CD14-positive monocyte (primary cell): ENCODE measurements at regions not wholly inside any gene's neighbourhood (a gene's known extent, or its start where the extent isn't known, plus 50 kb on each side); places are given as distances from the start of the nearest gene placed in this dataset.

Experiments used
- DNase-seq, 3 donors: peaks; one replicate each; pipeline ENCODE4 v3.0.0-alpha.2; 2011 to 2022
- H2AFZ ChIP-seq: 2 replicates; pipeline ENCODE4 v1.6.0; 2012; ENCODE audit warnings: mild to moderate bottlenecking, low read depth, low read length, inconsistent platforms; ENCODE audit not compliant: insufficient read depth, poor library complexity, severe bottlenecking
- H3K27ac ChIP-seq, 2 donors: 1 replicate in 1 of 2; 2 replicates in 1 of 2; pipeline ENCODE4 v1.5.1; 2012 to 2013; ENCODE audit warnings: low read length in 2 of 2, control low read depth in 1 of 2, inconsistent platforms in 1 of 2, low read depth in 1 of 2, mild to moderate bottlenecking in 1 of 2
- H3K27me3 ChIP-seq, 2 donors: one replicate each; pipeline versions ENCODE4 v1.6.0 to v1.6.1; 2011 to 2013; ENCODE audit warnings: low read length in 2 of 2; ENCODE audit not compliant: control insufficient read depth in 2 of 2, insufficient read depth in 2 of 2
- H3K36me3 ChIP-seq, 2 donors: replicated peaks in 1 of 2; 1 replicate in 1 of 2; 2 replicates in 1 of 2; pipeline versions ENCODE4 v1.5.1 to v1.6.1; 2012 to 2013; ENCODE audit warnings: low read length in 2 of 2, control low read depth in 1 of 2, inconsistent platforms in 1 of 2, mild to moderate bottlenecking in 1 of 2; ENCODE audit not compliant: insufficient read depth in 2 of 2, control insufficient read depth in 1 of 2
- H3K4me1 ChIP-seq, 2 donors: 1 replicate in 1 of 2; 2 replicates in 1 of 2; pipeline versions ENCODE4 v1.5.1 to v1.6.1; 2012 to 2013; ENCODE audit warnings: low read length in 2 of 2, control low read depth in 1 of 2, inconsistent platforms in 1 of 2, mild to moderate bottlenecking in 1 of 2, moderate library complexity in 1 of 2; ENCODE audit not compliant: insufficient read depth in 2 of 2, control insufficient read depth in 1 of 2
- H3K4me2 ChIP-seq: replicated peaks from 2 replicates; pipeline ENCODE3; 2012; ENCODE audit warnings: low read length, moderate library complexity, mild to moderate bottlenecking; ENCODE audit not compliant: poor library complexity, severe bottlenecking; ENCODE audit errors: extremely low read depth
- H3K4me3 ChIP-seq, 3 experiments: fragments of 200-600 bp in 1 of 3; sonication (generic) in 1 of 3; replicated peaks in 1 of 3; 1 replicate in 2 of 3; 2 replicates in 1 of 3; pipeline ENCODE4 v1.5.1; 2011 to 2013; ENCODE audit warnings: low read length in 3 of 3, mild to moderate bottlenecking in 3 of 3, control low read depth in 2 of 3, low read depth in 2 of 3, inconsistent platforms in 1 of 3, moderate library complexity in 1 of 3
- H3K79me2 ChIP-seq: 2 replicates; pipeline ENCODE4 v1.6.0; 2012; ENCODE audit warnings: mild to moderate bottlenecking, control low read depth, inconsistent platforms, low read length, moderate library complexity; ENCODE audit not compliant: insufficient read depth
- H3K9ac ChIP-seq: 2 replicates; pipeline ENCODE4 v1.6.0; 2017; ENCODE audit warnings: low read length, mild to moderate bottlenecking; ENCODE audit not compliant: insufficient read depth, poor library complexity, severe bottlenecking
- H3K9me3 ChIP-seq, 2 donors: replicated peaks in 1 of 2; 1 replicate in 1 of 2; 2 replicates in 1 of 2; pipeline versions ENCODE4 v1.5.1 to v1.6.1; 2012 to 2013; ENCODE audit warnings: low read length in 2 of 2, control low read depth in 1 of 2; ENCODE audit not compliant: control insufficient read depth in 1 of 2, insufficient read depth in 1 of 2
- H4K20me1 ChIP-seq: 2 replicates; pipeline ENCODE4 v1.6.0; 2012; ENCODE audit warnings: mild to moderate bottlenecking, low read length, control low read depth, moderate library complexity; ENCODE audit not compliant: insufficient read depth
- H3K27ac Mint-ChIP-seq, 7 donors: one replicate each; pipeline ENCODE4 v1.8.0; 2020; ENCODE audit warnings: mild to moderate bottlenecking in 7 of 7, mixed read lengths in 7 of 7, moderate library complexity in 6 of 7, inconsistent platforms in 2 of 7
- H3K27me3 Mint-ChIP-seq, 3 donors: one replicate each; pipeline ENCODE4 v1.8.0; 2021 to 2022; ENCODE audit warnings: low read depth in 3 of 3, mild to moderate bottlenecking in 3 of 3, mixed read lengths in 3 of 3, moderate library complexity in 3 of 3, inconsistent platforms in 1 of 3
- H3K36me3 Mint-ChIP-seq, 2 donors: one replicate each; pipeline ENCODE4 v1.8.0; 2020; ENCODE audit warnings: mixed read lengths in 2 of 2, inconsistent platforms in 1 of 2, mild to moderate bottlenecking in 1 of 2
- H3K4me1 Mint-ChIP-seq: one replicate; pipeline ENCODE4 v1.8.0; 2020; ENCODE audit warnings: mild to moderate bottlenecking, mixed read lengths
- H3K4me3 Mint-ChIP-seq, 2 donors: one replicate each; pipeline ENCODE4 v1.8.0; 2020; ENCODE audit warnings: mild to moderate bottlenecking in 2 of 2, mixed read lengths in 2 of 2, moderate library complexity in 1 of 2
- H3K9me3 Mint-ChIP-seq, 7 donors: one replicate each; pipeline ENCODE4 v1.8.0; 2020 to 2022; ENCODE audit warnings: mixed read lengths in 7 of 7, mild to moderate bottlenecking in 6 of 7, moderate library complexity in 6 of 7, inconsistent platforms in 2 of 7
- CTCF ChIP-seq: fragments of 200-600 bp; IDR thresholded peaks from one replicate; pipeline ENCODE4 v1.8.0; 2022; ENCODE audit warnings: antibody characterized with exemption, mild to moderate bottlenecking
- WGBS: methylation state at CpG from one replicate; pipeline ENCODE4 v1.1.5; 2013; ENCODE audit warnings: missing lambda C conversion rate; ENCODE audit not compliant: insufficient coverage; 5-methylcytosine and 5-hydroxymethylcytosine counted together
- intact Hi-C, 2 donors: fragments of 100-400 bp; cut with micrococcal nuclease; formaldehyde crosslinking; loops; one replicate each; pipeline versions ENCODE4 v1.15.0 to v1.15.1; 2023

- WGBS: 100% methylated on average over 1 of the region's 1 CpG
- Histone ChIP-seq H3K9ac (no peak overlapping the region), H2AFZ (no peak overlapping the region), H3K9me3 (no peaks in the 10 kb centered on the region), H3K4me3 (no peak overlapping the region), H3K36me3 (no peaks in the 10 kb centered on the region), H3K4me1 (no peaks in the 10 kb centered on the region), H4K20me1 (no peaks in the 10 kb centered on the region), H3K4me2 (no peak overlapping the region), H3K27ac (no peak overlapping the region), H3K27me3 (no peaks in the 10 kb centered on the region), H3K79me2 (no peaks in the 10 kb centered on the region)
- TF ChIP-seq CTCF: no peak
- Mint-ChIP-seq H3K4me1 (no peaks in the 10 kb centered on the region), H3K27ac (no peak overlapping the region), H3K27me3 (peaks cover 10 to 24% (median 24%) of the 10 kb centered on the region in 3 donors), H3K4me3 (no peak overlapping the region), H3K9me3 (peaks cover 0 to 9% (median 2%) of the 10 kb centered on the region in 7 donors), H3K36me3 (no peaks in the 10 kb centered on the region)
- intact Hi-C loops: no loop called here
- DNase-seq: no peak
Measured at GRCh38 chr6:40706178-40706577, 119.0 kb upstream of the LRFN2 start.

GRCh38 chr6:40705354-40705753 lies 118.2 kb upstream of the LRFN2 start:
- 86% methylated on average over 1 of the region's 4 CpGs for WGBS
- Mint-ChIP-seq H3K4me1 (no peaks in the 10 kb centered on the region), H3K4me3 (no peak overlapping the region), H3K27ac (no peak overlapping the region), H3K27me3 (peaks cover 15 to 24% (median 24%) of the 10 kb centered on the region in 3 donors), H3K9me3 (peaks cover 0 to 9% (median 2%) of the 10 kb centered on the region in 7 donors), H3K36me3 (no peaks in the 10 kb centered on the region)
- no peaks in the 10 kb centered on the region for H4K20me1 ChIP-seq
- H3K4me1 ChIP-seq: no peaks in the 10 kb centered on the region
- no peak overlapping the region for H3K4me2 ChIP-seq
- H3K9ac ChIP-seq: no peak overlapping the region
- no peak for DNase-seq
- intact Hi-C loops: no loop called here
- H3K79me2 ChIP-seq: no peaks in the 10 kb centered on the region
- H2AFZ ChIP-seq: no peak overlapping the region
- no peak overlapping the region for H3K4me3 ChIP-seq
- H3K9me3 ChIP-seq: no peaks in the 10 kb centered on the region
- no peaks in the 10 kb centered on the region for H3K36me3 ChIP-seq
- no peaks in the 10 kb centered on the region for H3K27me3 ChIP-seq
- no peak overlapping the region for H3K27ac ChIP-seq
- no peak for TF ChIP-seq CTCF
